H1 (cell line): ENCODE measurements at regions not wholly inside any gene's neighbourhood (a gene's known extent, or its start where the extent isn't known, plus 50 kb on each side); places are given as distances from the start of the nearest gene placed in this dataset.

Source experiments
- CTCF ChIA-PET: fragments of 300-600 bp; sonication (Branson Sonifier 250); formaldehyde crosslinking; loops from one replicate; lab custom pipeline; 2021; ENCODE audit not compliant: partially characterized antibody; lab: Charles Lee
- POLR2A ChIA-PET: fragments of 300-600 bp; sonication (Branson Sonifier 250); formaldehyde crosslinking; loops from one replicate; lab custom pipeline; 2021; ENCODE audit warnings: inconsistent platforms; ENCODE audit not compliant: partially characterized antibody; lab: Charles Lee
- DNase-seq, 2 experiments: peaks; one replicate each; pipeline versions ENCODE4 v3.0.0 to v3.0.0-alpha.2; 2010 to 2022; ENCODE audit warnings: low spot score in 2 of 2, low read depth in 1 of 2, mixed read lengths in 1 of 2
- FAIRE-seq: peaks from 2 replicates; lab custom pipeline; 2011; peaks lifted over from hg19 to GRCh38; lab: Jason Lieb, UNC
- H2AFZ ChIP-seq: 2 replicates; pipeline ENCODE4 v1.8.1; 2012; ENCODE audit warnings: low read length, inconsistent platforms
- H2AK5ac ChIP-seq: 2 replicates; pipeline ENCODE4 v1.6.1; 2013; ENCODE audit warnings: low read depth, low read length
- H2BK120ac ChIP-seq: replicated peaks from 2 replicates; pipeline ENCODE3; 2013; ENCODE audit warnings: low read depth, low read length, inconsistent platforms
- H2BK12ac ChIP-seq: 2 replicates; pipeline ENCODE4 v1.6.1; 2013; ENCODE audit warnings: low read depth, low read length
- H2BK15ac ChIP-seq: 2 replicates; pipeline ENCODE4 v1.6.1; 2013; ENCODE audit warnings: low read length
- H2BK20ac ChIP-seq: 2 replicates; pipeline ENCODE4 v1.6.1; 2013; ENCODE audit warnings: low read length
- H2BK5ac ChIP-seq: 2 replicates; pipeline ENCODE4 v1.6.1; 2013; ENCODE audit warnings: low read depth, low read length
- H3K14ac ChIP-seq: 2 replicates; pipeline ENCODE4 v1.6.1; 2013; ENCODE audit warnings: inconsistent platforms; ENCODE audit not compliant: insufficient read length
- H3K18ac ChIP-seq: 2 replicates; pipeline ENCODE4 v1.6.1; 2013; ENCODE audit warnings: low read length; ENCODE audit errors: extremely low read depth
- H3K23ac ChIP-seq: 2 replicates; pipeline ENCODE4 v1.6.1; 2013; ENCODE audit warnings: inconsistent platforms; ENCODE audit not compliant: insufficient read length
- H3K23me2 ChIP-seq: 2 replicates; pipeline ENCODE4 v1.6.1; 2013; ENCODE audit warnings: low read depth, low read length
- H3K27ac ChIP-seq: 2 replicates; pipeline ENCODE4 v1.6.1; 2011; ENCODE audit warnings: low read depth, low read length, inconsistent platforms
- H3K27me3 ChIP-seq, 4 experiments: replicated peaks in 1 of 4; 1 replicate in 1 of 4; 2 replicates in 3 of 4; pipeline versions ENCODE4 v1.6.1 to v1.8.1; 2011 to 2013; ENCODE audit warnings: low read length in 3 of 4, mild to moderate bottlenecking in 3 of 4, inconsistent platforms in 2 of 4, mixed read lengths in 2 of 4, moderate library complexity in 1 of 4; ENCODE audit not compliant: control insufficient read depth in 3 of 4, insufficient read depth in 3 of 4; ENCODE audit errors: extremely low read depth in 1 of 4
- H3K36me3 ChIP-seq, 4 experiments: 2 replicates each; pipeline versions ENCODE4 v1.6.1 to v1.8.1; 2011 to 2013; ENCODE audit warnings: mild to moderate bottlenecking in 4 of 4, low read length in 3 of 4, moderate library complexity in 2 of 4, control low read depth in 1 of 4, inconsistent platforms in 1 of 4; ENCODE audit not compliant: insufficient read depth in 4 of 4, control insufficient read depth in 2 of 4
- H3K4ac ChIP-seq: replicated peaks from 2 replicates; pipeline ENCODE3; 2013; ENCODE audit warnings: low read length, low read depth, mixed read lengths, inconsistent platforms; ENCODE audit not compliant: insufficient read length
- H3K4me1 ChIP-seq, 4 experiments: replicated peaks in 1 of 4; 1 replicate in 1 of 4; 2 replicates in 3 of 4; pipeline versions ENCODE4 v1.6.1 to v1.8.1; 2011 to 2013; ENCODE audit warnings: low read length in 3 of 4, inconsistent platforms in 2 of 4, mixed read lengths in 1 of 4; ENCODE audit not compliant: insufficient read depth in 4 of 4, control insufficient read depth in 3 of 4
- H3K4me2 ChIP-seq, 2 experiments: 2 replicates each; pipeline versions ENCODE4 v1.6.1 to v1.8.1; 2011 to 2013; ENCODE audit warnings: low read depth in 2 of 2, low read length in 2 of 2, control low read depth in 1 of 2, inconsistent platforms in 1 of 2, mild to moderate bottlenecking in 1 of 2; ENCODE audit not compliant: insufficient read depth in 1 of 2
- H3K4me3 ChIP-seq, 4 experiments: fragments of 200-600, 300-600 bp in 1 of 4; sonication (generic), shearing (Covaris generic), sonication (Bioruptor Twin) in 1 of 4; 2 replicates each; pipeline versions ENCODE4 v1.5.1 to v1.8.1; 2011 to 2016; ENCODE audit warnings: low read length in 4 of 4, low read depth in 3 of 4, control low read depth in 2 of 4, inconsistent platforms in 2 of 4, mild to moderate bottlenecking in 2 of 4, mixed read lengths in 1 of 4, moderate library complexity in 1 of 4; ENCODE audit not compliant: insufficient read depth in 2 of 4; ENCODE audit errors: extremely low read depth in 1 of 4
- H3K56ac ChIP-seq: replicated peaks from 2 replicates; pipeline ENCODE3; 2013; ENCODE audit warnings: low read depth, mild to moderate bottlenecking, mixed read lengths, low read length, inconsistent platforms; ENCODE audit not compliant: insufficient read length
- H3K79me1 ChIP-seq: 2 replicates; pipeline ENCODE4 v1.6.1; 2013; ENCODE audit warnings: low read depth, low read length, control low read depth
- H3K79me2 ChIP-seq, 2 experiments: 2 replicates each; pipeline versions ENCODE4 v1.6.1 to v1.8.1; 2012 to 2013; ENCODE audit warnings: low read length in 2 of 2, mild to moderate bottlenecking in 2 of 2, inconsistent platforms in 1 of 2; ENCODE audit not compliant: insufficient read depth in 2 of 2, control insufficient read depth in 1 of 2
- H3K9ac ChIP-seq, 4 experiments: replicated peaks in 1 of 4; 1 replicate in 1 of 4; 2 replicates in 3 of 4; pipeline versions ENCODE4 v1.6.1 to v1.8.1; 2011 to 2013; ENCODE audit warnings: low read depth in 3 of 4, low read length in 3 of 4, control low read depth in 2 of 4, mild to moderate bottlenecking in 2 of 4, moderate library complexity in 2 of 4, inconsistent platforms in 1 of 4; ENCODE audit errors: extremely low read depth in 1 of 4
- H3K9me3 ChIP-seq, 2 experiments: 2 replicates each; pipeline versions ENCODE4 v1.6.1 to v1.8.1; 2012 to 2013; ENCODE audit warnings: mild to moderate bottlenecking in 2 of 2, moderate library complexity in 2 of 2, control low read depth in 1 of 2, inconsistent platforms in 1 of 2, low read depth in 1 of 2, low read length in 1 of 2, mixed read lengths in 1 of 2; ENCODE audit not compliant: insufficient read depth in 2 of 2
- H4K20me1 ChIP-seq, 2 experiments: replicated peaks in 1 of 2; 2 replicates each; pipeline versions ENCODE3 to v1.8.1; 2011 to 2013; ENCODE audit warnings: inconsistent platforms in 2 of 2, low read length in 2 of 2, mild to moderate bottlenecking in 1 of 2; ENCODE audit not compliant: insufficient read depth in 2 of 2, control insufficient read depth in 1 of 2
- H4K5ac ChIP-seq: 2 replicates; pipeline ENCODE4 v1.6.1; 2013; ENCODE audit warnings: low read length, low read depth, mixed read lengths, inconsistent platforms; ENCODE audit not compliant: insufficient read length
- H4K8ac ChIP-seq: 2 replicates; pipeline ENCODE4 v1.8.0; 2013; ENCODE audit warnings: mild to moderate bottlenecking, moderate library complexity, low read length, inconsistent platforms; ENCODE audit not compliant: insufficient read depth; ENCODE audit errors: extremely low read depth
- H4K91ac ChIP-seq: replicated peaks from 2 replicates; pipeline ENCODE3; 2013; ENCODE audit warnings: low read length, mixed read lengths, inconsistent platforms; ENCODE audit not compliant: insufficient read length
- CBX8 ChIP-seq: fragments of 300-800, 300-1000 bp; sonication (generic); IDR thresholded peaks from 2 replicates; pipeline ENCODE4 v1.7.1; 2016; ENCODE audit warnings: low read depth, low read length, borderline replicate concordance
- HDAC2 ChIP-seq, 2 experiments: fragments of 300-600 bp in 1 of 2; sonication (generic) in 1 of 2; IDR thresholded peaks; 2 replicates each; pipeline ENCODE4 v1.6.1; 2011 to 2012; ENCODE audit warnings: low read depth in 2 of 2, low read length in 2 of 2, mild to moderate bottlenecking in 2 of 2, moderate library complexity in 2 of 2, borderline replicate concordance in 1 of 2, inconsistent platforms in 1 of 2
- KDM4A ChIP-seq: IDR thresholded peaks from one replicate; pipeline ENCODE4 v1.7.1; 2012; ENCODE audit warnings: low read depth, mild to moderate bottlenecking, moderate library complexity, low read length, inconsistent platforms; ENCODE audit not compliant: severe bottlenecking
- NRF1 ChIP-seq: IDR thresholded peaks from 2 replicates; pipeline ENCODE4 v1.6.1; 2011; ENCODE audit warnings: mild to moderate bottlenecking, low read depth, low read length, improper control_type of control experiment
- SIX5 ChIP-seq: IDR thresholded peaks from 2 replicates; pipeline ENCODE4 v1.6.1; 2011; ENCODE audit warnings: mild to moderate bottlenecking, low read depth, low read length
- SUZ12 ChIP-seq: fragments of 200-600 bp; sonication (generic); IDR thresholded peaks from 2 replicates; pipeline ENCODE4 v1.6.1; 2012; ENCODE audit warnings: mild to moderate bottlenecking, inconsistent platforms, low read length, moderate library complexity, mixed read lengths
- whole genome bisulfite sequencing, 2 experiments: shearing (Covaris generic) in 1 of 2; methylation state at CpG; one replicate each; pipeline versions ENCODE4 v1.1.6 to v1.1.7; 2013 to 2015; ENCODE audit warnings: low lambda C conversion rate in 2 of 2, mixed read lengths in 2 of 2, inconsistent platforms in 1 of 2, low coverage in 1 of 2, missing lambda C conversion rate in 1 of 2; ENCODE audit not compliant: insufficient replicate concordance in 2 of 2, insufficient coverage in 1 of 2, insufficient read length in 1 of 2; ENCODE audit errors: extremely low coverage in 1 of 2, missing lambda C conversion rate in 1 of 2; 5-methylcytosine and 5-hydroxymethylcytosine counted together

DNA sequence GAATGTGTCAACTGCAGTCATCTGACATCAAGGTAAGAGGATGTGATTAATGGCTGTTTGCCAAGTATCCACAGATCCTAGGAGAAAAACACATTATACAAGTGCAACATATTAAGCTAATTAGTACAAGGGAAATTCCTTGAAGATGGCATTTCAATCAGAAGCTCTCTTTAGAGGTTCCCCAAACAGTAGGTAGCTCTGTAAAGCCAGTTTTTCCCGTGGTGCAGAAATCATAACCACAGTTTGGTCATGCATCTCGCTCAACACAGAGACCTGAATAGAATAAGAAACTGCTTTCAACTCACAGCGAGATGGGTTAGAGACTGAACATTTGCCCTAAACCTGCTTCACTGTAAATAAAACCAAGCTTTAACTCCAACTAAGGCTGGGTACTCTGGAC, 230.5 kb upstream of the CAMK1G start:
- no peak overlapping the region for H3K9ac ChIP-seq
- ChIA-PET CTCF (interaction anchor here (0.7 to 6.3 kb wide), 25 partner anchors 11 to 210 kb away, joined by 3 to 79 read pairs (median 6); no protein-coding TSS in a partner anchor), POLR2A (interaction anchor here (1.8 kb wide), 1 partner anchor 18 kb away, joined by 3 read pairs; no protein-coding TSS in a partner anchor)
- H4K5ac ChIP-seq = no peak overlapping the region
- no peaks in the 10 kb centered on the region for H3K79me1 ChIP-seq
- no peak overlapping the region for H3K4me2 ChIP-seq
- H3K36me3 ChIP-seq = no peaks in the 10 kb centered on the region
- H2BK120ac ChIP-seq = no peak overlapping the region
- WGBS, 2 experiments = 89% methylated on average over 3 of the region's 3 CpGs; no CpG with 5 or more reads in 1 of the 2 experiments
- H3K23me2 ChIP-seq = no peaks in the 10 kb centered on the region
- no peak overlapping the region for H2AFZ ChIP-seq
- H3K18ac ChIP-seq = no peak overlapping the region
- DNase-seq (no peak), FAIRE-seq (no peak)
- no peak overlapping the region for H3K14ac ChIP-seq
- no peaks in the 10 kb centered on the region for H3K9me3 ChIP-seq
- H2BK15ac ChIP-seq = no peak overlapping the region
- H4K20me1 ChIP-seq = no peaks in the 10 kb centered on the region
- peaks cover 0 to 10% (median 1%) of the 10 kb centered on the region in 4 experiments; a peak in 4 of 7 replicates for H3K4me1 ChIP-seq
- H4K91ac ChIP-seq = no peak overlapping the region
- H3K27ac ChIP-seq = no peak overlapping the region
- no peak overlapping the region for H2BK20ac ChIP-seq
- no peak overlapping the region for H2BK5ac ChIP-seq
- no peaks in the 10 kb centered on the region for H3K27me3 ChIP-seq
- no peak overlapping the region for H3K4me3 ChIP-seq
- no peak overlapping the region for H3K4ac ChIP-seq
- H2AK5ac ChIP-seq = no peak overlapping the region
- H4K8ac ChIP-seq = no peak overlapping the region
- no peaks in the 10 kb centered on the region for H3K79me2 ChIP-seq
- H3K23ac ChIP-seq = no peak overlapping the region
- no peak overlapping the region for H2BK12ac ChIP-seq
- no peak overlapping the region for H3K56ac ChIP-seq
- TF ChIP-seq HDAC2 (IDR thresholded peaks at IDR 0.05; ENCODE audit: borderline replicate concordance in 1 of 2, low read depth in 2 of 2, low read length in 2 of 2) (no peak), SIX5 (no peak), SUZ12 (no peak), CBX8 (no peak), NRF1 (no peak), KDM4A (no peak)
